ENCODE measurements at regions not wholly inside any gene's neighbourhood (a gene's known extent, or its start where the extent isn't known, plus 50 kb on each side); places are given as distances from the start of the nearest gene placed in this dataset.

DNA sequence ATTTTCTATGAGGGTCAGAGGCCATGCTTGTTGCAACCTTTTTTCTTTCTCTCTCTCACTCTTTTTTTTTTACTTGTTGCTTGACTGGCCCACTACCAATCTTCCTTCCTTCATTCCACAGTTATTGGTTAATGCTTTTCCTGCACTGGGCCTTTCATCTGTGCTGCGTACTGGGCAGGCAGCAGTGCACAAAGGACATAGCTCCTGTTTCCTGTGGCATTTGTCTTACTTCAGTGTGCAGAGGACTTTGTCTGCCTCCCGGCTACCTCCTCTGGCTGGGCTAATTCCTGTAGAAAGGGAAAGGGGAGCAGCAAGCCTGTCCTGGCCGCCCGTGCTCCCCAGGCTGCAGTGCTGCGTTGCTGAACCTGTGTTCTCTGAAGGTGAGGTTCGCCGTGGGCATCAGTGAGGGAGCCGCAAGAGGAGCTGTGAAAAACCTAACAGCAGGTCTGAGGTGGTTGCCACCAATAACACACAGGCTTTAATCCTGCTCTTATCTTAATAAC lies 93.7 kb upstream of the RGMA start:
- H3K4me1 ChIP-seq, result peaks cover 41% of the 10 kb centered on the region
- no peak overlapping the region for H3K4me3 ChIP-seq

DNA sequence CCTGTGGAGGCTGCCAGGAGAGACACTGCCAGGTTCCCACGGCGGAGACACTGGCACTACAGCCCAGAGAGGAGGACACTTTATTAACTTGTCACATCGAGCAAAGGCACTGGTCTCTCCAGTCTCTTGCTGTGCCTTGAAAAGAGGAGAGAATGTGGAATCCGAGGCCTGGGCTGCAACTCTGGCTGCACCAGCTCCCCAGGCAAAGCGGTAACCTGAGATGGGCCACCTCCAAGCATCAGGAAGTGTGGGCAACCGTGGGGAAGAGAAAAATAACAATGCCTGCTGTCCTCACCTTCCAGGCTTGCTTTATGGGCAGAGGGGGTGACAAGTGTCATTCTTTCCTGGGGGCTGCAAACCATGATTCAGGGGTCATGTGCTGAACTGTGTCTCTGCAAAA lies 91.6 kb upstream of the RGMA start:
- no peak for TF ChIP-seq Cebpa-rat (IDR thresholded peaks at IDR 0.05)
- peaks cover 41% of the 10 kb centered on the region for H3K4me1 ChIP-seq
- no peaks in the 10 kb centered on the region for H4K20me1 ChIP-seq
- H3K27ac ChIP-seq, result peak overlapping the region; percentile 47
- no peaks in the 10 kb centered on the region for H3K27me3 ChIP-seq
- H3K4me3 ChIP-seq, result no peak overlapping the region
- no peak overlapping the region for H3K4me2 ChIP-seq
- no peaks in the 10 kb centered on the region for H3K36me3 ChIP-seq
- H3K9me3 ChIP-seq, result peaks cover 22% of the 10 kb centered on the region
- no peak overlapping the region for H3K9ac ChIP-seq

More for the DNA sequence above, 93.7 kb upstream of the RGMA start:
- H3K27me3 ChIP-seq, result no peaks in the 10 kb centered on the region
- no peak for TF ChIP-seq Cebpa-rat (IDR thresholded peaks at IDR 0.05)
- no peak overlapping the region for H3K9ac ChIP-seq
- H4K20me1 ChIP-seq, result no peaks in the 10 kb centered on the region
- peak overlapping the region; percentile 26 for H3K4me2 ChIP-seq
- H3K36me3 ChIP-seq, result no peaks in the 10 kb centered on the region
- H3K9me3 ChIP-seq, result peaks cover 2% of the 10 kb centered on the region; the same call in 1 of the 2 replicates
- H3K27ac ChIP-seq, result no peak overlapping the region

- no peak overlapping the region for H3K9ac ChIP-seq
- peaks cover 25% of the 10 kb centered on the region for H3K9me3 ChIP-seq
- peaks cover 41% of the 10 kb centered on the region for H3K4me1 ChIP-seq
- H3K27me3 ChIP-seq, result no peaks in the 10 kb centered on the region
- no peaks in the 10 kb centered on the region for H3K36me3 ChIP-seq
- no peak for TF ChIP-seq Cebpa-rat (IDR thresholded peaks at IDR 0.05)
- no peaks in the 10 kb centered on the region for H4K20me1 ChIP-seq
- H3K27ac ChIP-seq, result peak overlapping the region; percentile 47
- peak overlapping the region; percentile 73 for H3K4me2 ChIP-seq
- H3K4me3 ChIP-seq, result no peak overlapping the region
Observed at GRCh38 chr15:93180128-93180527, 91.1 kb upstream of the RGMA start.

DNA sequence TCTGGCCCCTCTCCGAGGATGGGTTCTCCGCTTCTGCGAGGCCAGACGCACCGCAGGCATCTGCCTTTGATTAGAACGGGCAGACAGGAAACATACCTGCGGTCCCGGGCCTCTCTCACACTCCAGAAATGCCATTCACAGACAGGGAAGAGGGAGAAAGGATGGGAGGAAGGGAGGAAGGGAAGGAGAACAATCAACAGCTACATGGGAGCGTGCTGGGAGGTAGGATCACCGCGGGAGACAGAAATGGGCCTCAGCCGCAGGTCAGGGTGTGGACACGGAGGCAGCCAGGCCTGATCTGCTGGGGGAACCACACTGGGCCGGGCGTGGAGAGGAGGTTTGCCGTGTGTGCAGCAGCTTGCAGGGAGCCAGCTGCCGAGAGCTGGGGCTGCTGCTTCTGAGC lies 90.7 kb upstream of the RGMA start:
- Histone ChIP-seq H3K36me3 (no peaks in the 10 kb centered on the region), H3K4me3 (no peak overlapping the region), H3K4me2 (peak overlapping the region; percentile 73), H3K27me3 (no peaks in the 10 kb centered on the region), H3K9ac (no peak overlapping the region), H3K27ac (peak overlapping the region; percentile 47), H3K9me3 (peaks cover 25% of the 10 kb centered on the region), H3K4me1 (peaks cover 41% of the 10 kb centered on the region), H4K20me1 (no peaks in the 10 kb centered on the region)
- TF ChIP-seq Cebpa-rat (IDR thresholded peaks at IDR 0.05), result no peak

- no peak for TF ChIP-seq Cebpa-rat (IDR thresholded peaks at IDR 0.05)
- H3K27me3 ChIP-seq, result no peaks in the 10 kb centered on the region
- H3K4me1 ChIP-seq, result peaks cover 41% of the 10 kb centered on the region
- H3K36me3 ChIP-seq, result no peaks in the 10 kb centered on the region
- H3K4me2 ChIP-seq, result peak overlapping the region; percentile 73
- H3K4me3 ChIP-seq, result no peak overlapping the region
- H3K9ac ChIP-seq, result no peak overlapping the region
- H3K27ac ChIP-seq, result peak overlapping the region; percentile 47; the same call in 1 of the 2 replicates
- no peaks in the 10 kb centered on the region for H4K20me1 ChIP-seq
- peaks cover 28% of the 10 kb centered on the region for H3K9me3 ChIP-seq
Observed at GRCh38 chr15:93179072-93179471, 90.1 kb upstream of the RGMA start.

- no peaks in the 10 kb centered on the region for H4K20me1 ChIP-seq
- H3K9me3 ChIP-seq, result peaks cover 34% of the 10 kb centered on the region
Observed at GRCh38 chr15:93178371-93178770, 89.4 kb upstream of the RGMA start.

DNA sequence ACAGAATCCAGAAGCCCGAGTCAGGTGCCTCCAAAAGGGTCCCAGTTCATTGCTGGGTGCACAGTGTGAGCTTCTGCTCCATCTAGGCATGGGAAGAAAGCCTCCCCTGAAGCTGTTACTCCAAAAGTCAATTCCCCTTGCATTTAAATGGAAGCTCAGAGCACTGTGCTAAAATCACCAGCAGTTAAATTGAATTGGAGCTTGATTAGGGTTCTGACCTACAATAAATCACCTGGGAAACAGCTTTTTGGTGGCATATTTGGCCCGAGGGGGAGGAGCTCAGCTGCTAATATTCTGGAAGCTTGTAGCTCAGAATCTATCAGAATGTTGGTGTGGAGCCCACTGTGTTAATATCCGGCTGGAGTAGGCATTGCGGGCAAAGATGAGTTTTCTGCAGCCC lies 87.1 kb upstream of the RGMA start:
- peaks cover 28% of the 10 kb centered on the region for H3K4me1 ChIP-seq
- peaks cover 41% of the 10 kb centered on the region for H3K9me3 ChIP-seq
- no peak overlapping the region for H3K4me3 ChIP-seq
- no peak overlapping the region for H3K9ac ChIP-seq
- H4K20me1 ChIP-seq, result no peaks in the 10 kb centered on the region
- no peak overlapping the region for H3K27ac ChIP-seq
- no peaks in the 10 kb centered on the region for H3K36me3 ChIP-seq
- no peak for TF ChIP-seq Cebpa-rat (IDR thresholded peaks at IDR 0.05)
- no peak overlapping the region for H3K4me2 ChIP-seq
- no peaks in the 10 kb centered on the region for H3K27me3 ChIP-seq

More at GRCh38 chr15:93178371-93178770, 89.4 kb upstream of the RGMA start:
- peaks cover 41% of the 10 kb centered on the region for H3K4me1 ChIP-seq
- peak overlapping the region; percentile 47 for H3K27ac ChIP-seq
- no peaks in the 10 kb centered on the region for H3K36me3 ChIP-seq
- H3K4me3 ChIP-seq, result no peak overlapping the region
- TF ChIP-seq Cebpa-rat (IDR thresholded peaks at IDR 0.05), result no peak
- H3K4me2 ChIP-seq, result peak overlapping the region; percentile 73
- no peaks in the 10 kb centered on the region for H3K27me3 ChIP-seq
- H3K9ac ChIP-seq, result no peak overlapping the region

- H3K4me2 ChIP-seq, result no peak overlapping the region
- no peak overlapping the region for H3K27ac ChIP-seq
- no peak for TF ChIP-seq Cebpa-rat (IDR thresholded peaks at IDR 0.05)
- H3K4me3 ChIP-seq, result no peak overlapping the region
- H3K36me3 ChIP-seq, result no peaks in the 10 kb centered on the region
- no peaks in the 10 kb centered on the region for H3K27me3 ChIP-seq
- H4K20me1 ChIP-seq, result no peaks in the 10 kb centered on the region
- H3K9ac ChIP-seq, result no peak overlapping the region
- peaks cover 18% of the 10 kb centered on the region for H3K4me1 ChIP-seq
- H3K9me3 ChIP-seq, result peaks cover 41% of the 10 kb centered on the region
Observed at GRCh38 chr15:93174836-93175235, 85.8 kb upstream of the RGMA start.

- Histone ChIP-seq H3K4me2 (no peak overlapping the region), H3K36me3 (no peaks in the 10 kb centered on the region), H4K20me1 (no peaks in the 10 kb centered on the region), H3K4me1 (peaks cover 3% of the 10 kb centered on the region), H3K4me3 (no peak overlapping the region), H3K9ac (no peak overlapping the region), H3K9me3 (peaks cover 41% of the 10 kb centered on the region), H3K27ac (no peak overlapping the region), H3K27me3 (no peaks in the 10 kb centered on the region)
- TF ChIP-seq Cebpa-rat (IDR thresholded peaks at IDR 0.05), result no peak
Observed at GRCh38 chr15:93173369-93173768, 84.4 kb upstream of the RGMA start.

DNA sequence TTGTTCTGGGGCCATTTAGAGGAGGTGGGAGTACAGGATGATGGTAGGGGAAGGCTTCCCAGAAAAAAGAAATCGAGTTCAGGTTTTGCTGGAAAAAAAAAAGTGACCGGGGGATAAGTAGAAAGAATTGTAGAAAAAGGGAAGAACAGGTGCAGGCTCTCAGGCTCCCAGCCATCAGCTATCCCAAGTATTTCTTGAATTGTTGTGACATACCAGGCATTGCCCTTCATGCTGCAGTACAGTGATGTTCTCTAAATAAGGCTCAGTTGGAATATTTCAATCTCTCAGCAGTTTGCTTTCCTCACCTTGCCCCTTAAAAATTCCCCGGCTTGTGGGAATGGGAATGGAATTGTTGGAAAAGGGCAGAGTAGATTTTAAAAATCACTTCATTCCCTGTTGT lies 82.5 kb upstream of the RGMA start:
- Histone ChIP-seq H3K4me1 (no peaks in the 10 kb centered on the region), H3K36me3 (no peaks in the 10 kb centered on the region), H3K4me2 (no peak overlapping the region), H3K27me3 (no peaks in the 10 kb centered on the region), H3K4me3 (no peak overlapping the region), H4K20me1 (no peaks in the 10 kb centered on the region), H3K9me3 (peaks cover 26% of the 10 kb centered on the region), H3K27ac (no peak overlapping the region), H3K9ac (no peak overlapping the region)
- TF ChIP-seq Cebpa-rat (IDR thresholded peaks at IDR 0.05), result no peak

- Histone ChIP-seq H3K9me3 (peaks cover 16% of the 10 kb centered on the region), H3K9ac (no peak overlapping the region), H3K27me3 (no peaks in the 10 kb centered on the region), H3K4me1 (no peaks in the 10 kb centered on the region), H3K4me3 (no peak overlapping the region), H3K36me3 (no peaks in the 10 kb centered on the region), H3K27ac (no peak overlapping the region), H3K4me2 (no peak overlapping the region), H4K20me1 (no peaks in the 10 kb centered on the region)
- TF ChIP-seq Cebpa-rat (IDR thresholded peaks at IDR 0.05), result no peak
Observed at GRCh38 chr15:93170329-93170728, 81.3 kb upstream of the RGMA start.
